ENCODE measurements at regions not wholly inside any gene's neighbourhood (a gene's known extent, or its start where the extent isn't known, plus 50 kb on each side); places are given as distances from the start of the nearest gene placed in this dataset.

DNA sequence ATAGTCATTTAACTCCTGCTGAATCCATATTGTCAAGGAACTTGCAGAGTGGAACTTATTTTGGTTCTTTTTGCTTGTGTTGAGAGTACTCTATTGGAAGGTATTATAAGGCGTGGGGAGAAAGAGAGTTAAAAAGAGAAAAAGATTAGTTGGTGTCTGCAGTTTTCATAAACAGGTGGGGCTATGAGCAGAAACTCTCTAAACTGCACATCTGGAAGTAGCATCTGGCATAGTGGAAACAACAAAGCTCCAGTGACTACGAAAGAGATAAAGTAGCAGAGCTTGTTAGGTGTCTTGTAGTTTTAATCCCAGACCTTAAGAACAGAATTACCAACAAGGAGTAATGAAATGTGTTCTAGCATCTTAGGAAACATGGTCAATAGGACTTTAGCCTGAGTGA, 148.8 kb upstream of the SGO1 start:
- TF ChIP-seq, protein P1, sequence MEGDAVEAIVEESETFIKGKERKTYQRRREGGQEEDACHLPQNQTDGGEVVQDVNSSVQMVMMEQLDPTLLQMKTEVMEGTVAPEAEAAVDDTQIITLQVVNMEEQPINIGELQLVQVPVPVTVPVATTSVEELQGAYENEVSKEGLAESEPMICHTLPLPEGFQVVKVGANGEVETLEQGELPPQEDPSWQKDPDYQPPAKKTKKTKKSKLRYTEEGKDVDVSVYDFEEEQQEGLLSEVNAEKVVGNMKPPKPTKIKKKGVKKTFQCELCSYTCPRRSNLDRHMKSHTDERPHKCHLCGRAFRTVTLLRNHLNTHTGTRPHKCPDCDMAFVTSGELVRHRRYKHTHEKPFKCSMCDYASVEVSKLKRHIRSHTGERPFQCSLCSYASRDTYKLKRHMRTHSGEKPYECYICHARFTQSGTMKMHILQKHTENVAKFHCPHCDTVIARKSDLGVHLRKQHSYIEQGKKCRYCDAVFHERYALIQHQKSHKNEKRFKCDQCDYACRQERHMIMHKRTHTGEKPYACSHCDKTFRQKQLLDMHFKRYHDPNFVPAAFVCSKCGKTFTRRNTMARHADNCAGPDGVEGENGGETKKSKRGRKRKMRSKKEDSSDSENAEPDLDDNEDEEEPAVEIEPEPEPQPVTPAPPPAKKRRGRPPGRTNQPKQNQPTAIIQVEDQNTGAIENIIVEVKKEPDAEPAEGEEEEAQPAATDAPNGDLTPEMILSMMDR (conservative IDR thresholded peaks at IDR 0.05; ENCODE audit: low read depth, low read length) = no peak
- DNase-seq (ENCODE audit: low read depth) = no peak
- no peak overlapping the region for H3K4me3 ChIP-seq (ENCODE audit: low read depth, low read length)

DNA sequence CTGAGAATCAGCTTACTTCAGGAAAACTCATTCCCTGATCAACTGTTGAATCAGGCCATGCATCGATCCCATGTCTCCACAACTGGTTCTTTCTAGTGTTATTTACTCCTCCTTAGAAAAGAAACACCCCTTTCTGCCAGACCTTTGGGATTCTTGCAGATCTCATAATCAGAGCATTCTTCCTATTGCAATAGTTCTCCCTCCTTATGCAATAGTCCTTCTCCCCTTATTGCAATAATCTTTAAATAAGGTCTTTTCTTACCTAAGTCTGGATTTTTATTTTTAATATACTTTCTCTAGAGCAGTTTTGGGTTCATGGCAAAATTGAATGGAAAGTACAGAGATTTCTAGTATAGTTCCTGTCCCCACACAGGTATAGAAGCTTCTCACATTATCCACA, 141.9 kb upstream of the SGO1 start:
- H3K4me3 ChIP-seq (ENCODE audit: low read depth, low read length) = no peak overlapping the region
- no peak for DNase-seq (ENCODE audit: low read depth)
- TF ChIP-seq, protein P1 (conservative IDR thresholded peaks at IDR 0.05; ENCODE audit: low read depth, low read length) = no peak

DNA sequence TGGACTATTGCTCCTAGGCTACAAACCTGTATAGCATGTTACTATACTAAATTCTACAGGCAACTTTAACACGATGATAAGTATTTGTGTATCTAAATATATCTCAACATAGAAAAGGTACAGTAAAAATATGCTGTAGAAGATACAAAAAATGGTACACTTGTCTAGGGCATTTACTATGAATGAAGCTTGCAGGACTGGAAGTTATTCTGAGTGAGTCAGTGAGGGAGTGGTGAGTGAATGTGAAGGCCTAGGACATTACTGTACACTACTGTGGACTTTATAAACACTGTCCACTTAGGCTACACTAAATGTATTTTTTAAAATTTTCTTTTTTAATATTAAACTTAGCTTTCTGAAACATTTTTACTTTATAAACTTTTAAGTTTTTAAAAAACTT, 140.5 kb upstream of the SGO1 start:
- H3K4me3 ChIP-seq (ENCODE audit: low read depth, low read length) = no peak overlapping the region
- DNase-seq (ENCODE audit: low read depth) = no peak
- TF ChIP-seq, protein P1 (conservative IDR thresholded peaks at IDR 0.05; ENCODE audit: low read depth, low read length) = no peak

DNA sequence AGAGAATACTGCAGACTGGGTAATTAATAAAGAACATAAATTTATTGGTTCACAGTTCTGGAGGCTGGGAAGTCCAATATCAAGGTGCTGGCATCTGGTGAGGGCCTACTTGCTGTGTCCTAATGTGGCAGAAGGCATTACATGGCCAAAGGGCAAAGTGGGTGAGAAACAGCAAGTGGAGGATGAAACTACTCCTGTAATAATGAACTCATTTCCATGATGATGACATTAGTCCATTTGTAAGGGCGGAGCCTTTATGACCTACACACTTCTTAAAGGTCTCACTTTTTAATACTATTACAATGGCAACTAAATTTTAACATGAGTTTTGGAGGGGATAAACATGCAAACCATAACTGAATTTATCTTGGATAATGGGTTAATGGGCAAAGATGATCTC, 139.6 kb upstream of the SGO1 start:
- H3K4me3 ChIP-seq (ENCODE audit: low read depth, low read length) = no peak overlapping the region
- TF ChIP-seq, protein P1 (conservative IDR thresholded peaks at IDR 0.05; ENCODE audit: low read depth, low read length) = no peak
- DNase-seq (ENCODE audit: low read depth) = no peak

DNA sequence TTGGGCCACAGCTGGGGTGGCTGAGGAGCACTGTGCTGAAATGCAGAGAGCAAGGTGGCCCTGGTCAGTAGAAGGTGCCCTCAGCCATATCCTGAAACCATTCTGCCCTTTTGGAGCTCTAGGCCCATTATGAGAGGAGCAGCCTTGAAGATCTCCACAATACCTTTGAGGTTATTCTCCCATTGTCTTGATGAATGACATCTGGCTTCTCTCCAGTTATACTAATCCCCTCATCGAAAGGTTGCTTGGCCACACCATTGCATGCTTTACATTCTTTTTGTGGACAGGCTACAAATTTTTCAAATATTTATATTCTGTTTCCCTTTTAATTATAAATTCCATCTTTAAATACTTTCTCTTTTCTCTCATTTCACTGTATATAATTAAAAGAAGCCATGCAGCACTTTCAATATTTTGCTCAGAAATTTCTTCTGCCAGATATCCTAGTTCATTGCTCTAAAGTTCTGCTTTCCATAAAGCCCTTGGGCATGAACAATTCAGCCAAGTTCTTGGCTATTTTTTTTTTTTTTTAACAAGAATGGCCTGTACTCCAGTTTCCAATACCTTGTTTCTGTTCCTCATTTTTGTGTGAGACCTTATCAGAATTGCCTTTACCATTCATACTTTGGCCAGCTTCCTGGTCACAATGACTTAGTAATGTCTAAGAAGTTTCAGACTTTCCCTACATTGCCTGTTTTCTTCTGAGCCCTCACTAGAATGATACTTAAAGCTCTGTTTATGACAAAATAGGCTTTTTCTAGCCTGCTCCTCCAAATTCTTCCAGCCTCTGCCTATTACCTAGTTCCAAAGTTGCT, 138.9 kb upstream of the SGO1 start:
- no peak for DNase-seq (ENCODE audit: low read depth)
- TF ChIP-seq, protein P1 (conservative IDR thresholded peaks at IDR 0.05; ENCODE audit: low read depth, low read length) = no peak
- no peak overlapping the region for H3K4me3 ChIP-seq (ENCODE audit: low read depth, low read length)

DNA sequence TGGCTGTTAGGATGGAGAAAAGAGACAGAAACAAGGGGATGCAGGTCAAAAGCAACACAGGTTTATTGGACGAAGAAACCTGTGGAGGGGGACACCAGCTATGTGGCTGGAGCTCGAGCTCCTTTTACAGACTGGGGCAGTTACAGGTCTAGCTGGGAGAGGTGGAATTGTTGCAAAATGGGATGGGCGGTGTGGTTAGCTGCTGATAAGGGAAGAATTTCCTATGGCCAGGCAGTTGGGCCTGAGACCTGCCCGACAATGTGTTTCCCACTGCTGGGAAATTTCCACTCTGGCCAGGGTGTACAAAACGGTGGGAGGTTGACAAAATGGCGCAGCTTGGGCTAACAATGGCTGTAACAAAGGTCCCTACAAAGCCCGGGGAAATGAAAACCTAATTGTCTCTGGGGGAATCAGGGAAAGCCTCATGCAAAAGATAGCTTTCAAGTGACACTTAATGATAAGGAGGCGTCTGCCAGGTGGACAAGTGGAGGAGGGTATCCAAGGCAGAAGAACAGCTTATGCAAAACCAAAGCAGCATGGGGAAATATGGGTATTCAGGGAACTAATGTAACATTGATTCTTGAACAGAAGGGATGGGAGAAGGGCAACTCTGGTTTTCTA, 137.4 kb upstream of the SGO1 start:
- DNase-seq (ENCODE audit: low read depth) = no peak
- H3K4me3 ChIP-seq (ENCODE audit: low read depth, low read length) = no peak overlapping the region
- TF ChIP-seq, protein P1 (conservative IDR thresholded peaks at IDR 0.05; ENCODE audit: low read depth, low read length) = no peak

DNA sequence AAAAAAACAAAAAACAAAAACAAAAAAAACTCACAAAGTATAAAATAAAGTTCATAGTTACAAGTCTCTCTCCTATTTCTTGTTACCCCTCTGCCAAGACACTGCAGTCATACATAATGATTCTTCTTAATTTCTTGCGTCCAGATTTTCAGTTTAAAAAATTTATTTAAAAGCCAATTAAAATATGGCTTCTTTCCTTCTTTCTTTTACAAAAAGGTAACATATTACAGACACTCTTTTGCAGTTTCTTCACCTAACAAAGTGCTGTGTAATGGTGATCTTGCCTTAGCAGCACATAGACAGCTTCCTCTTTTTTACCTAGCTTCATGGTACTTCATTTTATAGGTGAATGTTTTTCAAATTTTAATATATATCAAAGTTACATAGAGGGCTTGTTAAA, 136.1 kb upstream of the SGO1 start:
- TF ChIP-seq, protein P1 (conservative IDR thresholded peaks at IDR 0.05; ENCODE audit: low read depth, low read length) = no peak
- no peak for DNase-seq (ENCODE audit: low read depth)
- H3K4me3 ChIP-seq (ENCODE audit: low read depth, low read length) = no peak overlapping the region

Measured in epithelial cell of proximal tubule (primary cell).